Ammon's horn (tissue), 1 donor: ENCODE measurements at regions not wholly inside any gene's neighbourhood (a gene's known extent, or its start where the extent isn't known, plus 50 kb on each side); places are given as distances from the start of the nearest gene placed in this dataset.
A peak's percentile ranks its signal among the peaks of the same experiment; 100 is the strongest.

Source experiments
- DNase-seq: peaks from one replicate; pipeline ENCODE4 v3.0.0-alpha.2; 2016; ENCODE audit warnings: low spot score

GRCh38 chr13:24081387-24081786 is 79.1 kb upstream of the SPATA13 start:
- no peak for DNase-seq

- no peak for DNase-seq
Observed at GRCh38 chr13:24083141-24083540, 77.4 kb upstream of the SPATA13 start.

GRCh38 chr13:24083722-24084421 is 76.6 kb upstream of the SPATA13 start:
- DNase-seq = peak; percentile 74

GRCh38 chr13:24085662-24086061 is 74.9 kb upstream of the SPATA13 start:
- DNase-seq = no peak

- DNase-seq = no peak
Observed at GRCh38 chr13:24086642-24087041, 73.9 kb upstream of the SPATA13 start.

- no peak for DNase-seq
Observed at GRCh38 chr13:24087605-24088225, 72.8 kb upstream of the SPATA13 start.

- no peak for DNase-seq
Observed at GRCh38 chr13:24090049-24090448, 70.5 kb upstream of the SPATA13 start.

- DNase-seq = no peak
Observed at GRCh38 chr13:24091080-24091479, 69.4 kb upstream of the SPATA13 start.

- DNase-seq = no peak
Observed at GRCh38 chr13:24092108-24092507, 68.4 kb upstream of the SPATA13 start.

GRCh38 chr13:24093047-24093446 is 67.5 kb upstream of the SPATA13 start:
- no peak for DNase-seq

- DNase-seq = no peak
Observed at GRCh38 chr13:24096659-24097058, 63.9 kb upstream of the SPATA13 start.

- DNase-seq = peak; percentile 54
Observed at GRCh38 chr13:24097064-24097463, 63.5 kb upstream of the SPATA13 start.

- DNase-seq = no peak
Observed at GRCh38 chr13:24097667-24098066, 62.9 kb upstream of the SPATA13 start.

- DNase-seq = no peak
Observed at GRCh38 chr13:24099490-24099889, 61.0 kb upstream of the SPATA13 start.

GRCh38 chr13:24100188-24100587 is 60.3 kb upstream of the SPATA13 start:
- DNase-seq = no peak

GRCh38 chr13:24103782-24104372 is 56.6 kb upstream of the SPATA13 start:
- DNase-seq = no peak

GRCh38 chr13:24104723-24105122 is 55.8 kb upstream of the SPATA13 start:
- no peak for DNase-seq

GRCh38 chr13:24106429-24106828 is 54.1 kb upstream of the SPATA13 start:
- peak; percentile 89 for DNase-seq

GRCh38 chr13:24107955-24108614 is 52.4 kb upstream of the SPATA13 start:
- DNase-seq = no peak

GRCh38 chr13:24108615-24108965 is 51.9 kb upstream of the SPATA13 start:
- no peak for DNase-seq

- peak; percentile 49 for DNase-seq
Observed at GRCh38 chr13:24110011-24110410, 50.5 kb upstream of the SPATA13 start.
